ENCODE measurements at regions not wholly inside any gene's neighbourhood (a gene's known extent, or its start where the extent isn't known, plus 50 kb on each side); places are given as distances from the start of the nearest gene placed in this dataset.

- Histone ChIP-seq H3K36me3 (no peaks in the 10 kb centered on the region), H3K27ac (no peak overlapping the region), H3K4me3 (ENCODE audit: low read depth, low read length) (no peak overlapping the region), H3K9me3 (ENCODE audit: severe bottlenecking) (no peaks in the 10 kb centered on the region), H3K27me3 (ENCODE audit: insufficient read depth, low read depth, severe bottlenecking) (no peaks in the 10 kb centered on the region)
- TF ChIP-seq, protein P1, sequence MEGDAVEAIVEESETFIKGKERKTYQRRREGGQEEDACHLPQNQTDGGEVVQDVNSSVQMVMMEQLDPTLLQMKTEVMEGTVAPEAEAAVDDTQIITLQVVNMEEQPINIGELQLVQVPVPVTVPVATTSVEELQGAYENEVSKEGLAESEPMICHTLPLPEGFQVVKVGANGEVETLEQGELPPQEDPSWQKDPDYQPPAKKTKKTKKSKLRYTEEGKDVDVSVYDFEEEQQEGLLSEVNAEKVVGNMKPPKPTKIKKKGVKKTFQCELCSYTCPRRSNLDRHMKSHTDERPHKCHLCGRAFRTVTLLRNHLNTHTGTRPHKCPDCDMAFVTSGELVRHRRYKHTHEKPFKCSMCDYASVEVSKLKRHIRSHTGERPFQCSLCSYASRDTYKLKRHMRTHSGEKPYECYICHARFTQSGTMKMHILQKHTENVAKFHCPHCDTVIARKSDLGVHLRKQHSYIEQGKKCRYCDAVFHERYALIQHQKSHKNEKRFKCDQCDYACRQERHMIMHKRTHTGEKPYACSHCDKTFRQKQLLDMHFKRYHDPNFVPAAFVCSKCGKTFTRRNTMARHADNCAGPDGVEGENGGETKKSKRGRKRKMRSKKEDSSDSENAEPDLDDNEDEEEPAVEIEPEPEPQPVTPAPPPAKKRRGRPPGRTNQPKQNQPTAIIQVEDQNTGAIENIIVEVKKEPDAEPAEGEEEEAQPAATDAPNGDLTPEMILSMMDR (IDR thresholded peaks at IDR 0.05; ENCODE audit: low read depth, low read length) = no peak
- DNase-seq = no peak
Measured at GRCh38 chr2:198957181-198957580, 500.6 kb downstream of the SATB2 start.

DNA sequence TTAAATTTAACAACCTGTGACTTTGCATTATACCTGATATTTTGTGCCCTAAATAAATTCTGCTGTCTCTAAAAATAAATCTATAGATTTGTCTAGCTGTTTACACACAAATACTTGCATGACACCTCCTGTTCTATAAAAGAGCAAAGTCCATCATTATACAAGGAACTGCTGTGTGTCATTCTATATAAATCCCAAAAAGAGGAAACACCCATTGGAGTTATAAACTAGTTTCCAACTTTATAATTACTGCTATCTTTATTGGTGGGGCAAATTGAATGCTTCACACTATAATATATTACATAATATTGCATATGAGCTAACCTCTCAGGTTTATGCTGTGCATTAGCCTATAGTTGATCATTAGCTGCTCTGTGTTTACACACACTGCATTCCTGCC, 504.4 kb downstream of the SATB2 start:
- Histone ChIP-seq H3K4me3 (ENCODE audit: low read depth, low read length) (no peak overlapping the region), H3K9me3 (ENCODE audit: severe bottlenecking) (no peaks in the 10 kb centered on the region), H3K27me3 (ENCODE audit: insufficient read depth, low read depth, severe bottlenecking) (no peaks in the 10 kb centered on the region), H3K27ac (no peak overlapping the region), H3K36me3 (no peaks in the 10 kb centered on the region)
- TF ChIP-seq, protein P1 (IDR thresholded peaks at IDR 0.05; ENCODE audit: low read depth, low read length) = no peak
- no peak for DNase-seq

DNA sequence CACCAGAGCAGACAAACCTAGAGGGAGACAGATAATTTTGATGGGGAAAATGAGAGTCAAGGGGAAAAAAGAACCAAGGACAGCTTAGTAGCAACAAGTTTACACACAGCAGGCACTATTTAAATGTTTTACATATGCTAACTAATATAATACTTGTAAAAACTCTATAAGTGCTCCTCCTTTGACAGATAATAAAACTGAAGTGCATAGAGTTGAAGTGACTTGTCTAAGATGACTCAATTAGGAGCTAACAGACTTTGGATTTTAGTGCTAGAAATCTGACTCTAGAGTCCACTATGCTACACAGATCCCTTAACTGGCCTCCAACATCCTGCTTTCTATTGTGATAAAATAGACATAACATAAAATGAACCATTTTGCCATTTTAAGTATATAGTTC, 506.9 kb downstream of the SATB2 start:
- Histone ChIP-seq H3K36me3 (no peaks in the 10 kb centered on the region), H3K27ac (no peak overlapping the region), H3K27me3 (ENCODE audit: insufficient read depth, low read depth, severe bottlenecking) (no peaks in the 10 kb centered on the region), H3K4me3 (ENCODE audit: low read depth, low read length) (no peak overlapping the region), H3K9me3 (ENCODE audit: severe bottlenecking) (no peaks in the 10 kb centered on the region)
- DNase-seq = no peak
- TF ChIP-seq, protein P1 (IDR thresholded peaks at IDR 0.05; ENCODE audit: low read depth, low read length) = no peak

DNA sequence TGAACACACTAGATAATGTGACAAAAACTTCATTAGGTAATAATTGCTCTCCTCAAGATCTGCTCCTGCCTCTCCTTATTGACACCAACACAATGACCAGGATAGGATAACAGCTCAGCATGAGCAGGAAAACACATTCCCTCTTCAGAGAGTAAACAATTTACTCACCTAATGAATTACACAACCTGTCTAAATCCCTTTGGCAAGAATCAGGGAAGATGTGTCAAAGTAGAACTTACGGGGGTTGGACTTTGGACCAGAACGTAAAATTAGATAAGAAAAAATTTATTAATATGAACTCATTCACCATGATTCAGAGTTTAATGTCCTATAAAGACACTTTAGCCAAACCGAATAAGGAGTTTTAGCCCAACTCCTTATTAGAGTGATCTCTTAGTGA, 512.2 kb downstream of the SATB2 start:
- Histone ChIP-seq H3K36me3 (no peaks in the 10 kb centered on the region), H3K27me3 (ENCODE audit: insufficient read depth, low read depth, severe bottlenecking) (no peaks in the 10 kb centered on the region), H3K27ac (no peak overlapping the region), H3K9me3 (ENCODE audit: severe bottlenecking) (no peaks in the 10 kb centered on the region), H3K4me3 (ENCODE audit: low read depth, low read length) (no peak overlapping the region)
- DNase-seq = no peak
- TF ChIP-seq, protein P1 (IDR thresholded peaks at IDR 0.05; ENCODE audit: low read depth, low read length) = no peak

- no peaks in the 10 kb centered on the region for H3K27me3 ChIP-seq (ENCODE audit: insufficient read depth, low read depth, severe bottlenecking)
- H3K27ac ChIP-seq = no peak overlapping the region
- DNase-seq = peak; percentile 26
- H3K36me3 ChIP-seq = no peaks in the 10 kb centered on the region
- H3K9me3 ChIP-seq (ENCODE audit: severe bottlenecking) = no peaks in the 10 kb centered on the region
- TF ChIP-seq, protein P1 (IDR thresholded peaks at IDR 0.05; ENCODE audit: low read depth, low read length) = peak; percentile 20; the same call in 1 of the 2 replicates
- H3K4me3 ChIP-seq (ENCODE audit: low read depth, low read length) = no peak overlapping the region
Measured at GRCh38 chr2:198930170-198930569, 527.6 kb downstream of the SATB2 start.

DNA sequence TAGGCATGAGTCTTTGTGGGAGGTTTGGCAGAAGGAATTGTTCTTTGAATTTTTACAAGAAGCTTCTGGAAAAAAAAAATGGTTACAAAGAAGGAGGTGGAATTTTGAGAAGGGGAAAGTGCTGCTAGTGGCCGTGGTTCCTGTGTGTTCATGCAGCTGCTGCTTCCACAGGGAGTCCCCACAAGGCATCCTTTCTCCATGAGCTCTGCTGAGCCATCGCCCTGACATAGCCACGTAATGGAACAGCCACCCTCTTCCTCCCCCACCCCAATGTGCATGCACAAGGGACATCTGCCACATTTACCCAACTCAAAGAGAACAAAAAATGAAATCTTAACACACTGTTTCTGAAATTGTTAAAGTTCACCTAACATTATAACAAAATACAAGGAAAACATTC, 529.7 kb downstream of the SATB2 start:
- Histone ChIP-seq H3K9me3 (ENCODE audit: severe bottlenecking) (no peaks in the 10 kb centered on the region), H3K27me3 (ENCODE audit: insufficient read depth, low read depth, severe bottlenecking) (no peaks in the 10 kb centered on the region), H3K27ac (no peak overlapping the region), H3K4me3 (ENCODE audit: low read depth, low read length) (no peak overlapping the region), H3K36me3 (no peaks in the 10 kb centered on the region)
- TF ChIP-seq, protein P1 (IDR thresholded peaks at IDR 0.05; ENCODE audit: low read depth, low read length) = no peak
- no peak for DNase-seq
